NCI-H345 treated with DMSO at 0.1 percent for 48 hours (cell line): ENCODE measurements at regions not wholly inside any gene's neighbourhood (a gene's known extent, or its start where the extent isn't known, plus 50 kb on each side); places are given as distances from the start of the nearest gene placed in this dataset.

Experiments used
- DNase-seq: peaks from one replicate; lab custom pipeline; 2025; ENCODE audit not compliant: unreplicated experiment; lab: John Stamatoyannopoulos, UW

- no peak for DNase-seq
Observed at GRCh38 chr13:93118081-93118615, 108.5 kb upstream of the GPC6 start.

GRCh38 chr13:93140912-93141311 lies 85.7 kb upstream of the GPC6 start:
- no peak for DNase-seq

- DNase-seq: no peak
Observed at GRCh38 chr13:93144031-93144430, 82.6 kb upstream of the GPC6 start.

GRCh38 chr13:93145199-93145598 lies 81.4 kb upstream of the GPC6 start:
- DNase-seq: no peak

- DNase-seq: no peak
Observed at GRCh38 chr13:93146584-93147297, 79.9 kb upstream of the GPC6 start.

GRCh38 chr13:93147298-93147645 lies 79.3 kb upstream of the GPC6 start:
- DNase-seq: no peak

- no peak for DNase-seq
Observed at GRCh38 chr13:93147946-93148345, 78.7 kb upstream of the GPC6 start.

- DNase-seq: no peak
Observed at GRCh38 chr13:93151277-93151676, 75.3 kb upstream of the GPC6 start.

- DNase-seq: no peak
Observed at GRCh38 chr13:93158565-93158964, 68.0 kb upstream of the GPC6 start.

GRCh38 chr13:93169980-93170379 lies 56.6 kb upstream of the GPC6 start:
- DNase-seq: no peak

- no peak for DNase-seq
Observed at GRCh38 chr13:93172109-93172508, 54.5 kb upstream of the GPC6 start.

- no peak for DNase-seq
Observed at GRCh38 chr13:93173654-93174053, 53.0 kb upstream of the GPC6 start.

- no peak for DNase-seq
Observed at GRCh38 chr13:93174260-93174659, 52.3 kb upstream of the GPC6 start.
